WTC11 (cell line): ENCODE measurements at regions not wholly inside any gene's neighbourhood (a gene's known extent, or its start where the extent isn't known, plus 50 kb on each side); places are given as distances from the start of the nearest gene placed in this dataset.

Source experiments
- ATAC-seq: fragments of 200-7000 bp; cut with Tn5 transposase; 2 replicates; pipeline ENCODE4 v1.10.0; 2021; ENCODE audit warnings: mild to moderate bottlenecking, moderate library complexity
- CTCF ChIA-PET: fragments of 300-600 bp; sonication (Branson Sonifier 250); formaldehyde crosslinking; loops from one replicate; lab custom pipeline; 2021; ENCODE audit warnings: antibody characterized with exemption; lab: Charles Lee
- POLR2A ChIA-PET: fragments of 350-600 bp; sonication (Branson Sonifier 250); formaldehyde crosslinking; loops from one replicate; lab custom pipeline; 2021; ENCODE audit warnings: antibody characterized with exemption; lab: Charles Lee
- DNase-seq: peaks from one replicate; pipeline ENCODE4 v3.0.0; 2021; ENCODE audit warnings: low spot score
- H3K27ac Mint-ChIP-seq: 2 replicates; pipeline ENCODE4 v1.8.0; 2021; ENCODE audit warnings: mixed read lengths
- H3K27me3 Mint-ChIP-seq: 2 replicates; pipeline ENCODE4 v1.8.0; 2021; ENCODE audit warnings: low read depth, mild to moderate bottlenecking, moderate library complexity, mixed read lengths
- H3K36me3 Mint-ChIP-seq: 2 replicates; pipeline ENCODE4 v1.8.0; 2021; ENCODE audit warnings: mixed read lengths
- H3K4me1 Mint-ChIP-seq: 2 replicates; pipeline ENCODE4 v1.8.0; 2022; ENCODE audit warnings: mixed read lengths
- H3K4me3 Mint-ChIP-seq: 2 replicates; pipeline ENCODE4 v1.8.0; 2021; ENCODE audit warnings: mild to moderate bottlenecking, moderate library complexity, mixed read lengths
- H3K9me3 Mint-ChIP-seq: 2 replicates; pipeline ENCODE4 v1.8.0; 2021; ENCODE audit warnings: mixed read lengths
- ATF1 ChIP-seq: sonication (generic); formaldehyde crosslinking; IDR thresholded peaks from 2 replicates; pipeline ENCODE4 v1.8.1; 2023; ENCODE audit warnings: mild to moderate bottlenecking, moderate library complexity, missing genetic modification reagents
- ATF2 ChIP-seq: sonication (generic); formaldehyde crosslinking; IDR thresholded peaks from 2 replicates; pipeline ENCODE4 v1.8.1; 2022; ENCODE audit warnings: low read depth, missing genetic modification reagents, borderline replicate concordance
- CREB1 ChIP-seq: sonication (generic); formaldehyde crosslinking; IDR thresholded peaks from 2 replicates; pipeline ENCODE4 v1.8.0; 2023; ENCODE audit warnings: mild to moderate bottlenecking, missing genetic modification reagents
- ESRRA ChIP-seq: sonication (generic); formaldehyde crosslinking; IDR thresholded peaks from 2 replicates; pipeline ENCODE4 v1.8.1; 2022; ENCODE audit warnings: mild to moderate bottlenecking, missing genetic modification reagents, borderline replicate concordance
- ETV6 ChIP-seq: sonication (generic); formaldehyde crosslinking; IDR thresholded peaks from 2 replicates; pipeline ENCODE4 v1.8.1; 2022; ENCODE audit warnings: mild to moderate bottlenecking, missing genetic modification reagents
- FOXJ3 ChIP-seq: sonication (generic); formaldehyde crosslinking; IDR thresholded peaks from 2 replicates; pipeline ENCODE4 v1.9.0; 2021; ENCODE audit warnings: missing genetic modification reagents, mild to moderate bottlenecking, borderline replicate concordance
- GRHL2 ChIP-seq: fragments of 250-450 bp; sonication (Bioruptor Pico); IDR thresholded peaks from 2 replicates; pipeline ENCODE4 v1.8.0; 2022; ENCODE audit warnings: mild to moderate bottlenecking, moderate library complexity; ENCODE audit not compliant: insufficient replicate concordance, severe bottlenecking
- HMGA2 ChIP-seq: fragments of 250-450 bp; sonication (Bioruptor Pico); IDR thresholded peaks from 2 replicates; pipeline ENCODE4 v1.4.0; 2021; ENCODE audit warnings: mild to moderate bottlenecking, moderate library complexity
- IRF2 ChIP-seq: sonication (generic); formaldehyde crosslinking; IDR thresholded peaks from 2 replicates; pipeline ENCODE4 v1.8.0; 2022; ENCODE audit warnings: low read depth, missing genetic modification reagents, borderline replicate concordance
- NR1H2 ChIP-seq: sonication (generic); formaldehyde crosslinking; IDR thresholded peaks from 2 replicates; pipeline ENCODE4 v1.9.0; 2021; ENCODE audit warnings: mild to moderate bottlenecking, moderate library complexity, missing genetic modification reagents
- NR3C1 ChIP-seq: sonication (generic); formaldehyde crosslinking; conservative IDR thresholded peaks from 2 replicates; pipeline ENCODE4 v1.8.1; 2023; ENCODE audit warnings: low read depth, mild to moderate bottlenecking, missing genetic modification reagents
- SMAD3 ChIP-seq: sonication (generic); formaldehyde crosslinking; IDR thresholded peaks from 2 replicates; pipeline ENCODE4 v1.8.0; 2022; ENCODE audit warnings: missing genetic modification reagents, mild to moderate bottlenecking, borderline replicate concordance
- TCF7 ChIP-seq: sonication (generic); formaldehyde crosslinking; IDR thresholded peaks from 2 replicates; pipeline ENCODE4 v1.8.0; 2022; ENCODE audit warnings: mild to moderate bottlenecking, low read depth, missing genetic modification reagents, moderate library complexity
- TEAD4 ChIP-seq: sonication (generic); formaldehyde crosslinking; IDR thresholded peaks from 2 replicates; pipeline ENCODE4 v1.8.0; 2022; ENCODE audit warnings: mild to moderate bottlenecking, missing genetic modification reagents
- TP53 ChIP-seq: sonication (generic); formaldehyde crosslinking; IDR thresholded peaks from 2 replicates; pipeline ENCODE4 v1.8.1; 2023; ENCODE audit warnings: mild to moderate bottlenecking, missing genetic modification reagents
- ZNF138 ChIP-seq: sonication (generic); formaldehyde crosslinking; conservative IDR thresholded peaks from 2 replicates; pipeline ENCODE4 v1.8.1; 2022; ENCODE audit warnings: mild to moderate bottlenecking, moderate library complexity, missing genetic modification reagents
- ZNF263 ChIP-seq: sonication (generic); formaldehyde crosslinking; IDR thresholded peaks from 2 replicates; pipeline ENCODE4 v1.8.1; 2022; ENCODE audit warnings: low read depth, mild to moderate bottlenecking, moderate library complexity, missing genetic modification reagents
- ZNF532 ChIP-seq: fragments of 250-450 bp; sonication (Bioruptor Pico); IDR thresholded peaks from 2 replicates; pipeline ENCODE4 v1.9.0; 2021; ENCODE audit warnings: mild to moderate bottlenecking, borderline replicate concordance
- TF ChIP-seq, protein P1 (sequence below): sonication (generic); formaldehyde crosslinking; IDR thresholded peaks from 2 replicates; pipeline ENCODE4 v1.8.1; 2022; ENCODE audit warnings: mild to moderate bottlenecking, missing genetic modification reagents, moderate library complexity, borderline replicate concordance
- TF ChIP-seq, protein P2 (sequence below): fragments of 250-450 bp; sonication (Bioruptor Pico); IDR thresholded peaks from 2 replicates; pipeline ENCODE4 v2.1.2; 2022; ENCODE audit warnings: mild to moderate bottlenecking, moderate library complexity

GRCh38 chr7:95718577-95719410 lies 53.6 kb upstream of the DYNC1I1 start:
- H3K27ac Mint-ChIP-seq = no peak overlapping the region
- DNase-seq (no peak), ATAC-seq (no peak)
- no peak overlapping the region for H3K4me3 Mint-ChIP-seq
- CTCF ChIA-PET = interaction anchor here (0.9 to 1.2 kb wide), 2 partner anchors 37 to 152 kb away, joined by 3 to 5 read pairs; no protein-coding TSS in a partner anchor
- H3K4me1 Mint-ChIP-seq = no peaks in the 10 kb centered on the region
- H3K27me3 Mint-ChIP-seq = no peaks in the 10 kb centered on the region
- TF ChIP-seq, protein P1, sequence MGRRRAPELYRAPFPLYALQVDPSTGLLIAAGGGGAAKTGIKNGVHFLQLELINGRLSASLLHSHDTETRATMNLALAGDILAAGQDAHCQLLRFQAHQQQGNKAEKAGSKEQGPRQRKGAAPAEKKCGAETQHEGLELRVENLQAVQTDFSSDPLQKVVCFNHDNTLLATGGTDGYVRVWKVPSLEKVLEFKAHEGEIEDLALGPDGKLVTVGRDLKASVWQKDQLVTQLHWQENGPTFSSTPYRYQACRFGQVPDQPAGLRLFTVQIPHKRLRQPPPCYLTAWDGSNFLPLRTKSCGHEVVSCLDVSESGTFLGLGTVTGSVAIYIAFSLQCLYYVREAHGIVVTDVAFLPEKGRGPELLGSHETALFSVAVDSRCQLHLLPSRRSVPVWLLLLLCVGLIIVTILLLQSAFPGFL (CRISPR knock-in tag) = no peak
- TF ChIP-seq ZNF263 (CRISPR knock-in tag) = no peak
- no peak for TF ChIP-seq TCF7 (CRISPR knock-in tag)
- TF ChIP-seq ZNF532 (CRISPR knock-in tag) = no peak
- TF ChIP-seq TP53 = no peak
- no peak for TF ChIP-seq HMGA2 (CRISPR knock-in tag)
- TF ChIP-seq ZNF138 (CRISPR knock-in tag) = no peak
- TF ChIP-seq, protein P2, sequence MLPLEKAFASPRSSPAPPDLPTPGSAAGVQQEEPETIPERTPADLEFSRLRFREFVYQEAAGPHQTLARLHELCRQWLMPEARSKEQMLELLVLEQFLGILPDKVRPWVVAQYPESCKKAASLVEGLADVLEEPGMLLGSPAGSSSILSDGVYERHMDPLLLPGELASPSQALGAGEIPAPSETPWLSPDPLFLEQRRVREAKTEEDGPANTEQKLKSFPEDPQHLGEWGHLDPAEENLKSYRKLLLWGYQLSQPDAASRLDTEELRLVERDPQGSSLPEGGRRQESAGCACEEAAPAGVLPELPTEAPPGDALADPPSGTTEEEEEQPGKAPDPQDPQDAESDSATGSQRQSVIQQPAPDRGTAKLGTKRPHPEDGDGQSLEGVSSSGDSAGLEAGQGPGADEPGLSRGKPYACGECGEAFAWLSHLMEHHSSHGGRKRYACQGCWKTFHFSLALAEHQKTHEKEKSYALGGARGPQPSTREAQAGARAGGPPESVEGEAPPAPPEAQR (CRISPR knock-in tag) = no peak
- no peak for TF ChIP-seq CREB1 (CRISPR knock-in tag)
- TF ChIP-seq GRHL2 = no peak
- no peak for TF ChIP-seq NR3C1 (CRISPR knock-in tag)
- TF ChIP-seq ESRRA = no peak
- no peak for TF ChIP-seq IRF2 (CRISPR knock-in tag)
- TF ChIP-seq SMAD3 = no peak
- no peak for TF ChIP-seq ETV6 (CRISPR knock-in tag)
- TF ChIP-seq ATF2 (CRISPR knock-in tag) = no peak
- TF ChIP-seq TEAD4 (CRISPR knock-in tag) = no peak
- TF ChIP-seq FOXJ3 = no peak
- TF ChIP-seq NR1H2 = no peak
- no peak for TF ChIP-seq ATF1 (CRISPR knock-in tag)
- POLR2A ChIA-PET = no interaction called here
- H3K9me3 Mint-ChIP-seq = no peaks in the 10 kb centered on the region
- H3K36me3 Mint-ChIP-seq = no peaks in the 10 kb centered on the region
